OCI-LY7 (cell line): ENCODE measurements at regions not wholly inside any gene's neighbourhood (a gene's known extent, or its start where the extent isn't known, plus 50 kb on each side); places are given as distances from the start of the nearest gene placed in this dataset.

ENCODE experiments used
- CTCF ChIP-seq: fragments of 200-600 bp; sonication (generic); conservative IDR thresholded peaks from 2 replicates; pipeline ENCODE4 v1.5.1; 2014; ENCODE audit warnings: mild to moderate bottlenecking, antibody characterized with exemption, low read length, moderate library complexity, mixed read lengths
- EZH2phosphoT487 ChIP-seq: fragments of 200-600 bp; sonication (generic); IDR thresholded peaks from 2 replicates; pipeline ENCODE4 v1.6.1; 2018; ENCODE audit warnings: low read depth, borderline replicate concordance, mild to moderate bottlenecking, mixed run types, antibody characterized with exemption, low read length, moderate library complexity, mixed read lengths

- TF ChIP-seq CTCF (no peak), EZH2phosphoT487 (no peak)
Measured at GRCh38 chr4:177785000-177785399, 342.8 kb upstream of the AGA start.
